Astrocyte (in vitro differentiated cells and primary cell): ENCODE measurements at regions not wholly inside any gene's neighbourhood (a gene's known extent, or its start where the extent isn't known, plus 50 kb on each side); places are given as distances from the start of the nearest gene placed in this dataset.

Experiments used
- EZH2 ChIP-seq: IDR thresholded peaks from 2 replicates; pipeline ENCODE4 v1.6.1; 2012; ENCODE audit warnings: mild to moderate bottlenecking, low read length, inconsistent platforms; ENCODE audit not compliant: insufficient read depth
- TF ChIP-seq, protein P1 (sequence below): IDR thresholded peaks from 2 replicates; pipeline ENCODE4 v1.5.1; 2011; ENCODE audit warnings: low read depth, mild to moderate bottlenecking, inconsistent platforms, low read length, moderate library complexity; ENCODE audit not compliant: insufficient read depth

GRCh38 chr12:105986779-105987684 lies 151.7 kb downstream of the NUAK1 start:
- TF ChIP-seq, protein P1, sequence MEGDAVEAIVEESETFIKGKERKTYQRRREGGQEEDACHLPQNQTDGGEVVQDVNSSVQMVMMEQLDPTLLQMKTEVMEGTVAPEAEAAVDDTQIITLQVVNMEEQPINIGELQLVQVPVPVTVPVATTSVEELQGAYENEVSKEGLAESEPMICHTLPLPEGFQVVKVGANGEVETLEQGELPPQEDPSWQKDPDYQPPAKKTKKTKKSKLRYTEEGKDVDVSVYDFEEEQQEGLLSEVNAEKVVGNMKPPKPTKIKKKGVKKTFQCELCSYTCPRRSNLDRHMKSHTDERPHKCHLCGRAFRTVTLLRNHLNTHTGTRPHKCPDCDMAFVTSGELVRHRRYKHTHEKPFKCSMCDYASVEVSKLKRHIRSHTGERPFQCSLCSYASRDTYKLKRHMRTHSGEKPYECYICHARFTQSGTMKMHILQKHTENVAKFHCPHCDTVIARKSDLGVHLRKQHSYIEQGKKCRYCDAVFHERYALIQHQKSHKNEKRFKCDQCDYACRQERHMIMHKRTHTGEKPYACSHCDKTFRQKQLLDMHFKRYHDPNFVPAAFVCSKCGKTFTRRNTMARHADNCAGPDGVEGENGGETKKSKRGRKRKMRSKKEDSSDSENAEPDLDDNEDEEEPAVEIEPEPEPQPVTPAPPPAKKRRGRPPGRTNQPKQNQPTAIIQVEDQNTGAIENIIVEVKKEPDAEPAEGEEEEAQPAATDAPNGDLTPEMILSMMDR, result no peak
- TF ChIP-seq EZH2, result no peak
